Natural killer cell (primary cell): ENCODE measurements at regions not wholly inside any gene's neighbourhood (a gene's known extent, or its start where the extent isn't known, plus 50 kb on each side); places are given as distances from the start of the nearest gene placed in this dataset.
A peak's percentile ranks its signal among the peaks of the same experiment; 100 is the strongest.

ENCODE experiments used
- ATAC-seq, 3 donors: fragments of 150-1000 bp in 2 of 3; fragments of 200-7000 bp in 1 of 3; cut with Tn5 transposase; 1 replicate in 1 of 3; 2 replicates in 2 of 3; pipeline ENCODE4 v1.10.0; 2021; ENCODE audit warnings: mild to moderate bottlenecking in 2 of 3, moderate library complexity in 2 of 3
- DNase-seq, 2 donors: peaks; one replicate each; pipeline versions ENCODE4 v3.0.0 to v3.0.0-alpha.2; 2013 to 2021; ENCODE audit warnings: mixed read lengths in 1 of 2
- H3K27ac ChIP-seq: one replicate; pipeline ENCODE4 v1.5.1; 2013; ENCODE audit warnings: mild to moderate bottlenecking, low read length
- H3K27me3 ChIP-seq: one replicate; pipeline ENCODE4 v1.6.1; 2013; ENCODE audit warnings: low read length; ENCODE audit not compliant: control insufficient read depth, insufficient read depth
- H3K36me3 ChIP-seq: one replicate; pipeline ENCODE4 v1.6.1; 2013; ENCODE audit warnings: low read length; ENCODE audit not compliant: control insufficient read depth, insufficient read depth
- H3K4me1 ChIP-seq: one replicate; pipeline ENCODE4 v1.6.1; 2013; ENCODE audit warnings: low read length; ENCODE audit not compliant: control insufficient read depth, insufficient read depth
- H3K4me3 ChIP-seq: one replicate; pipeline ENCODE4 v1.5.1; 2013; ENCODE audit warnings: low read length
- H3K9me3 ChIP-seq: one replicate; pipeline ENCODE4 v1.6.1; 2013; ENCODE audit warnings: low read length; ENCODE audit not compliant: control insufficient read depth, insufficient read depth
- H3K27ac Mint-ChIP-seq, 2 donors: one replicate each; pipeline ENCODE4 v1.8.0; 2022; ENCODE audit warnings: mild to moderate bottlenecking in 2 of 2, mixed read lengths in 2 of 2, moderate library complexity in 1 of 2
- H3K27me3 Mint-ChIP-seq, 2 donors: one replicate each; pipeline ENCODE4 v1.8.0; 2022; ENCODE audit warnings: low read depth in 2 of 2, mixed read lengths in 2 of 2
- H3K36me3 Mint-ChIP-seq: one replicate; pipeline ENCODE4 v1.8.0; 2022; ENCODE audit warnings: mixed read lengths
- H3K4me1 Mint-ChIP-seq, 2 donors: one replicate each; pipeline ENCODE4 v1.8.0; 2022; ENCODE audit warnings: mixed read lengths in 2 of 2
- H3K4me3 Mint-ChIP-seq: one replicate; pipeline ENCODE4 v1.8.0; 2022; ENCODE audit warnings: mild to moderate bottlenecking, moderate library complexity, mixed read lengths
- H3K9me3 Mint-ChIP-seq, 2 donors: one replicate each; pipeline ENCODE4 v1.8.0; 2022; ENCODE audit warnings: mixed read lengths in 2 of 2
- CTCF ChIP-seq: fragments of 200-600 bp; IDR thresholded peaks from one replicate; pipeline ENCODE4 v1.8.0; 2022; ENCODE audit warnings: antibody characterized with exemption
- WGBS: methylation state at CpG from one replicate; pipeline ENCODE4 v1.1.7; 2013; ENCODE audit warnings: missing lambda C conversion rate; ENCODE audit not compliant: insufficient coverage; 5-methylcytosine and 5-hydroxymethylcytosine counted together
- intact Hi-C: fragments of 100-400 bp; cut with micrococcal nuclease; formaldehyde crosslinking; loops from one replicate; pipeline ENCODE4 v1.14.2; 2022

- DNase-seq, result peak in 1 of 2 donors; percentile 24
- intact Hi-C loops, result loop anchor here (2.0 kb wide), 2 partner anchors 29 to 73 kb away; no protein-coding TSS in a partner anchor
Observed at GRCh38 chr10:7000061-7000460, 410.8 kb downstream of the SFMBT2 start.

GRCh38 chr10:6999232-6999925 lies 411.5 kb downstream of the SFMBT2 start:
- Histone ChIP-seq H3K4me3 (no peak overlapping the region), H3K27me3 (no peaks in the 10 kb centered on the region), H3K9me3 (no peaks in the 10 kb centered on the region), H3K4me1 (peaks cover 38% of the 10 kb centered on the region), H3K36me3 (no peaks in the 10 kb centered on the region), H3K27ac (no peak overlapping the region)
- DNase-seq (no peak), ATAC-seq (peak; percentile 32 to 61 (median 55))
- peaks cover 46 to 54% of the 10 kb centered on the region in 2 donors for H3K4me1 Mint-ChIP-seq
- no peak for TF ChIP-seq CTCF
- peak overlapping the region; percentile 76 for H3K4me3 Mint-ChIP-seq
- no peaks in the 10 kb centered on the region for H3K36me3 Mint-ChIP-seq
- peak overlapping the region; percentile 85 for H3K27ac Mint-ChIP-seq
- intact Hi-C loops, result loop anchor here (5.0 kb wide), 1 partner anchor 37 kb away; no protein-coding TSS in a partner anchor
- no peaks in the 10 kb centered on the region for H3K9me3 Mint-ChIP-seq
- 83% methylated on average over 1 of the region's 2 CpGs for WGBS
- H3K27me3 Mint-ChIP-seq, result no peaks in the 10 kb centered on the region

More at GRCh38 chr10:7000061-7000460, 410.8 kb downstream of the SFMBT2 start:
- Histone ChIP-seq H3K27me3 (no peaks in the 10 kb centered on the region), H3K27ac (no peak overlapping the region), H3K36me3 (no peaks in the 10 kb centered on the region), H3K9me3 (no peaks in the 10 kb centered on the region), H3K4me3 (no peak overlapping the region), H3K4me1 (peaks cover 38% of the 10 kb centered on the region)
- peak; percentile 24 to 92 (median 50) for ATAC-seq
- Mint-ChIP-seq H3K4me1 (peaks cover 46 to 61% of the 10 kb centered on the region in 2 donors), H3K27me3 (no peaks in the 10 kb centered on the region), H3K4me3 (peak overlapping the region; percentile 76), H3K27ac (peak overlapping the region; percentile 85), H3K36me3 (no peaks in the 10 kb centered on the region), H3K9me3 (no peaks in the 10 kb centered on the region)
- 54% methylated on average over 4 of the region's 4 CpGs for WGBS
- no peak for TF ChIP-seq CTCF

GRCh38 chr10:6997509-6997908 lies 413.3 kb downstream of the SFMBT2 start:
- DNase-seq, result no peak
- WGBS, result 100% methylated on average over 1 of the region's 2 CpGs
- Histone ChIP-seq H3K9me3 (no peaks in the 10 kb centered on the region), H3K27ac (no peak overlapping the region), H3K4me1 (peaks cover 33% of the 10 kb centered on the region), H3K27me3 (no peaks in the 10 kb centered on the region), H3K36me3 (no peaks in the 10 kb centered on the region), H3K4me3 (no peak overlapping the region)
- no peak for ATAC-seq
- Mint-ChIP-seq H3K9me3 (no peaks in the 10 kb centered on the region), H3K36me3 (no peaks in the 10 kb centered on the region), H3K4me1 (peaks cover 43 to 50% of the 10 kb centered on the region in 2 donors), H3K27me3 (no peaks in the 10 kb centered on the region), H3K4me3 (no peak overlapping the region), H3K27ac (peak overlapping the region in 1 of 2 donors; percentile 18)
- TF ChIP-seq CTCF, result no peak
- intact Hi-C loops, result loop anchor here (5.0 kb wide), 1 partner anchor 35 kb away; no protein-coding TSS in a partner anchor
